CD4-positive, alpha-beta T cell (primary cell): ENCODE measurements at regions not wholly inside any gene's neighbourhood (a gene's known extent, or its start where the extent isn't known, plus 50 kb on each side); places are given as distances from the start of the nearest gene placed in this dataset.

Source experiments
- ATAC-seq: fragments of 200-7000 bp; cut with Tn5 transposase; one replicate; pipeline ENCODE4 v1.10.0; 2022; ENCODE audit warnings: mild to moderate bottlenecking; ENCODE audit not compliant: poor library complexity
- CTCF ChIA-PET: fragments of 350-600 bp; sonication (Branson Sonifier 250); formaldehyde crosslinking; loops from one replicate; lab custom pipeline; 2021; ENCODE audit warnings: antibody characterized with exemption, inconsistent platforms; lab: Charles Lee
- POLR2A ChIA-PET: fragments of 350-600 bp; sonication (Branson Sonifier 250); formaldehyde crosslinking; loops from one replicate; lab custom pipeline; 2021; ENCODE audit warnings: antibody characterized with exemption, inconsistent platforms; lab: Charles Lee
- DNase-seq, 14 experiments: peaks; one replicate each; pipeline ENCODE4 v3.0.0-alpha.2; 2013 to 2020; ENCODE audit warnings: mixed read lengths in 2 of 14
- H3K27ac ChIP-seq, 2 donors: one replicate each; pipeline versions ENCODE4 v1.5.1 to v1.7.0; 2013; ENCODE audit warnings: low read length in 2 of 2, low read depth in 1 of 2, mild to moderate bottlenecking in 1 of 2
- H3K27me3 ChIP-seq, 2 experiments: 1 replicate in 1 of 2; 2 replicates in 1 of 2; pipeline versions ENCODE4 v1.6.1 to v1.7.0; 2013; ENCODE audit warnings: low read length in 2 of 2, control low read depth in 1 of 2, mild to moderate bottlenecking in 1 of 2, moderate library complexity in 1 of 2; ENCODE audit not compliant: insufficient read depth in 2 of 2, control insufficient read depth in 1 of 2
- H3K36me3 ChIP-seq: one replicate; pipeline ENCODE4 v1.6.1; 2013; ENCODE audit warnings: low read length, control low read depth; ENCODE audit not compliant: insufficient read depth
- H3K4me1 ChIP-seq: one replicate; pipeline ENCODE4 v1.6.1; 2013; ENCODE audit warnings: low read length, control low read depth; ENCODE audit not compliant: insufficient read depth
- H3K4me3 ChIP-seq: one replicate; pipeline ENCODE4 v1.5.1; 2013; ENCODE audit warnings: mild to moderate bottlenecking, low read length, moderate library complexity
- H3K9me3 ChIP-seq, 2 experiments: 1 replicate in 1 of 2; 2 replicates in 1 of 2; pipeline versions ENCODE4 v1.6.1 to v1.7.0; 2013; ENCODE audit warnings: low read length in 2 of 2, mild to moderate bottlenecking in 2 of 2, control low read depth in 1 of 2, moderate library complexity in 1 of 2; ENCODE audit not compliant: control insufficient read depth in 1 of 2, insufficient read depth in 1 of 2
- H3K27ac Mint-ChIP-seq: one replicate; pipeline ENCODE4 v1.8.0; 2020; ENCODE audit warnings: mixed read lengths
- H3K27me3 Mint-ChIP-seq: one replicate; pipeline ENCODE4 v1.8.0; 2021; ENCODE audit warnings: mixed read lengths
- H3K36me3 Mint-ChIP-seq: one replicate; pipeline ENCODE4 v1.8.0; 2021; ENCODE audit warnings: low read depth, mixed read lengths
- H3K4me1 Mint-ChIP-seq: one replicate; pipeline ENCODE4 v1.8.0; 2021; ENCODE audit warnings: low read depth, mixed read lengths
- H3K4me3 Mint-ChIP-seq: one replicate; pipeline ENCODE4 v1.8.0; 2020; ENCODE audit warnings: mild to moderate bottlenecking, mixed read lengths
- H3K9me3 Mint-ChIP-seq: one replicate; pipeline ENCODE4 v1.8.0; 2020; ENCODE audit warnings: mixed read lengths
- intact Hi-C, 2 experiments: fragments of 100-400 bp; cut with DNase I in 1 of 2; cut with micrococcal nuclease in 1 of 2; formaldehyde crosslinking; loops; one replicate each; pipeline versions ENCODE4 v1.15.1 to v1.9.0; 2023 to 2025; cut with DNase I, micrococcal nuclease
- TF ChIP-seq, protein P1 (sequence below): fragments of 200-600 bp; IDR thresholded peaks from one replicate; pipeline ENCODE4 v1.8.0; 2022; ENCODE audit warnings: antibody characterized with exemption, mild to moderate bottlenecking

DNA sequence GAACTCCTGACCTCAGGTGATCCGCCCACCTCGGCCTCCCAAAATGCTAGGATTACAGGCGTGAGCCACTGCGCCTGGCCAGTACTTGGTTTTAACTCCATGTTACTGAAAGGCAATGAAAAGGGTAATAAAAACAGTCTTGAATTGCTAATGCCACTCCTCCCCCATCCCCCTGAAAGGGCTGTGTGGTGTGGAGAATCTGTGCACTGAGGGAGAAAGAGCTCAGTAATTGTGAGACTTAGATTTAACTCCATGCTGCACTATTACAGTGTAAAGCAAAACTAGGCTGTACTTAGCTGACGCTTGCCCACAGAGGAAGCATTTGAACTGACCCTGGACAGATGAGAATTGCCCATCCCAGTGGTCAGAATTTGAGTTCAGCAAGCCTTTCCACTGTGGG is 1662.4 kb upstream of the ACO1 start:
- ChIA-PET CTCF (no interaction called here), POLR2A (no interaction called here)
- Histone ChIP-seq H3K9me3 (no peaks in the 10 kb centered on the region), H3K4me1 (no peaks in the 10 kb centered on the region), H3K4me3 (no peak overlapping the region), H3K27me3 (no peaks in the 10 kb centered on the region), H3K36me3 (no peaks in the 10 kb centered on the region), H3K27ac (no peak overlapping the region)
- Mint-ChIP-seq H3K27me3 (no peaks in the 10 kb centered on the region), H3K36me3 (no peaks in the 10 kb centered on the region), H3K4me1 (no peaks in the 10 kb centered on the region), H3K9me3 (peaks cover 2% of the 10 kb centered on the region), H3K27ac (no peak overlapping the region), H3K4me3 (no peak overlapping the region)
- intact Hi-C loops, result no loop called here
- DNase-seq, result no peak
- TF ChIP-seq, protein P1, sequence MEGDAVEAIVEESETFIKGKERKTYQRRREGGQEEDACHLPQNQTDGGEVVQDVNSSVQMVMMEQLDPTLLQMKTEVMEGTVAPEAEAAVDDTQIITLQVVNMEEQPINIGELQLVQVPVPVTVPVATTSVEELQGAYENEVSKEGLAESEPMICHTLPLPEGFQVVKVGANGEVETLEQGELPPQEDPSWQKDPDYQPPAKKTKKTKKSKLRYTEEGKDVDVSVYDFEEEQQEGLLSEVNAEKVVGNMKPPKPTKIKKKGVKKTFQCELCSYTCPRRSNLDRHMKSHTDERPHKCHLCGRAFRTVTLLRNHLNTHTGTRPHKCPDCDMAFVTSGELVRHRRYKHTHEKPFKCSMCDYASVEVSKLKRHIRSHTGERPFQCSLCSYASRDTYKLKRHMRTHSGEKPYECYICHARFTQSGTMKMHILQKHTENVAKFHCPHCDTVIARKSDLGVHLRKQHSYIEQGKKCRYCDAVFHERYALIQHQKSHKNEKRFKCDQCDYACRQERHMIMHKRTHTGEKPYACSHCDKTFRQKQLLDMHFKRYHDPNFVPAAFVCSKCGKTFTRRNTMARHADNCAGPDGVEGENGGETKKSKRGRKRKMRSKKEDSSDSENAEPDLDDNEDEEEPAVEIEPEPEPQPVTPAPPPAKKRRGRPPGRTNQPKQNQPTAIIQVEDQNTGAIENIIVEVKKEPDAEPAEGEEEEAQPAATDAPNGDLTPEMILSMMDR, result no peak
- ATAC-seq, result no peak

DNA sequence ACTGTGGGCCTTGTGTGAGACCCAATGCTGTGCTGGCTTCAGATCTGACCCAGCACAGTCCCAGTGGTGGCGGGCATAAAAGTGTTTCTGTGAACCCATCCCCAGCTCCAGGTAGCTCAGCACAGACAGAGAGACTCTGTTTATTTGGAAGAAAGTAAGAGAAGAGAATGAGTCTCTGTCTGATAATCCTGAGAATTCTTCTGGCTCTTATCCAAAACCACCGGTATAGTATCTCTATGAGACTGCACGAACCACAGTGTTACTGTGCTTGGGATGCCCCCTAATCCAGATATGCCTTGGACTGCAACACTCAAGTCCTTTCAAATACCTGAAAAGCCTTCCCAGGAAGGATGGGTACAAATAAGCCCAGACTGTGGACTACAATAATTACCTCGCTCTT is 1660.8 kb upstream of the ACO1 start:
- Mint-ChIP-seq H3K4me3 (no peak overlapping the region), H3K27me3 (no peaks in the 10 kb centered on the region), H3K36me3 (no peaks in the 10 kb centered on the region), H3K27ac (no peak overlapping the region), H3K9me3 (peaks cover 2% of the 10 kb centered on the region), H3K4me1 (no peaks in the 10 kb centered on the region)
- ATAC-seq (no peak), DNase-seq (no peak)
- H3K4me3 ChIP-seq, result no peak overlapping the region
- no peaks in the 10 kb centered on the region for H3K36me3 ChIP-seq
- H3K27me3 ChIP-seq, result no peaks in the 10 kb centered on the region
- intact Hi-C loops, result no loop called here
- H3K9me3 ChIP-seq, result no peaks in the 10 kb centered on the region
- no peaks in the 10 kb centered on the region for H3K4me1 ChIP-seq
- no peak overlapping the region for H3K27ac ChIP-seq
- ChIA-PET POLR2A (no interaction called here), CTCF (no interaction called here)
- TF ChIP-seq, protein P1, result no peak

- H3K36me3 Mint-ChIP-seq, result no peaks in the 10 kb centered on the region
- ChIA-PET CTCF (no interaction called here), POLR2A (no interaction called here)
- Histone ChIP-seq H3K27me3 (no peaks in the 10 kb centered on the region), H3K36me3 (no peaks in the 10 kb centered on the region), H3K4me1 (no peaks in the 10 kb centered on the region), H3K9me3 (no peaks in the 10 kb centered on the region), H3K27ac (no peak overlapping the region), H3K4me3 (no peak overlapping the region)
- intact Hi-C loops, result no loop called here
- H3K9me3 Mint-ChIP-seq, result no peaks in the 10 kb centered on the region
- TF ChIP-seq, protein P1, result no peak
- ATAC-seq (no peak), DNase-seq (no peak)
- no peaks in the 10 kb centered on the region for H3K4me1 Mint-ChIP-seq
- no peak overlapping the region for H3K27ac Mint-ChIP-seq
- H3K27me3 Mint-ChIP-seq, result no peaks in the 10 kb centered on the region
- no peak overlapping the region for H3K4me3 Mint-ChIP-seq
Observed at GRCh38 chr9:30732060-30732459, 1652.4 kb upstream of the ACO1 start.
